Osteocyte (in vitro differentiated cells): ENCODE measurements at regions not wholly inside any gene's neighbourhood (a gene's known extent, or its start where the extent isn't known, plus 50 kb on each side); places are given as distances from the start of the nearest gene placed in this dataset.

Source experiments
- DNase-seq: peaks from one replicate; pipeline ENCODE4 v3.0.0; 2021; ENCODE audit warnings: mixed read lengths; ENCODE audit not compliant: unreplicated experiment; ENCODE audit errors: extremely low spot score
- H3K27ac Mint-ChIP-seq: one replicate; pipeline ENCODE4 v1.8.0; 2021; ENCODE audit warnings: mild to moderate bottlenecking, mixed read lengths; ENCODE audit not compliant: unreplicated experiment
- H3K27me3 Mint-ChIP-seq: one replicate; pipeline ENCODE4 v1.8.0; 2021; ENCODE audit warnings: mixed read lengths; ENCODE audit not compliant: unreplicated experiment
- H3K36me3 Mint-ChIP-seq: one replicate; pipeline ENCODE4 v1.8.0; 2021; ENCODE audit warnings: mixed read lengths; ENCODE audit not compliant: unreplicated experiment
- H3K4me1 Mint-ChIP-seq: one replicate; pipeline ENCODE4 v1.8.0; 2021; ENCODE audit warnings: mixed read lengths; ENCODE audit not compliant: unreplicated experiment
- H3K4me3 Mint-ChIP-seq: one replicate; pipeline ENCODE4 v1.8.0; 2021; ENCODE audit warnings: mild to moderate bottlenecking, moderate library complexity, mixed read lengths; ENCODE audit not compliant: unreplicated experiment
- H3K9me3 Mint-ChIP-seq: one replicate; pipeline ENCODE4 v1.8.0; 2021; ENCODE audit warnings: mixed read lengths; ENCODE audit not compliant: unreplicated experiment
- CTCF ChIP-seq: fragments of 200-600 bp; sonication (generic); IDR thresholded peaks from 2 replicates; pipeline ENCODE4 v1.5.0; 2021; ENCODE audit warnings: antibody characterized with exemption, mild to moderate bottlenecking, moderate library complexity

- no peak for DNase-seq
- no peak for TF ChIP-seq CTCF
- peaks cover 49% of the 10 kb centered on the region for H3K9me3 Mint-ChIP-seq
- H3K27me3 Mint-ChIP-seq: no peaks in the 10 kb centered on the region
- H3K4me1 Mint-ChIP-seq: no peaks in the 10 kb centered on the region
- no peaks in the 10 kb centered on the region for H3K36me3 Mint-ChIP-seq
- H3K4me3 Mint-ChIP-seq: no peak overlapping the region
- H3K27ac Mint-ChIP-seq: no peak overlapping the region
Measured at GRCh38 chr18:13992826-13993540, 77.6 kb upstream of the MC2R start.

- DNase-seq: no peak
- Mint-ChIP-seq H3K4me1 (no peaks in the 10 kb centered on the region), H3K27ac (no peak overlapping the region), H3K27me3 (no peaks in the 10 kb centered on the region), H3K9me3 (peaks cover 58% of the 10 kb centered on the region), H3K36me3 (no peaks in the 10 kb centered on the region), H3K4me3 (no peak overlapping the region)
- no peak for TF ChIP-seq CTCF
Measured at GRCh38 chr18:13989199-13989598, 73.9 kb upstream of the MC2R start.

- Mint-ChIP-seq H3K4me1 (no peaks in the 10 kb centered on the region), H3K27me3 (no peaks in the 10 kb centered on the region), H3K9me3 (peaks cover 70% of the 10 kb centered on the region), H3K27ac (no peak overlapping the region), H3K4me3 (no peak overlapping the region), H3K36me3 (no peaks in the 10 kb centered on the region)
- no peak for DNase-seq
- no peak for TF ChIP-seq CTCF
Measured at GRCh38 chr18:13987956-13988355, 72.6 kb upstream of the MC2R start.

- TF ChIP-seq CTCF: no peak
- no peaks in the 10 kb centered on the region for H3K27me3 Mint-ChIP-seq
- H3K4me3 Mint-ChIP-seq: no peak overlapping the region
- no peaks in the 10 kb centered on the region for H3K4me1 Mint-ChIP-seq
- no peak overlapping the region for H3K27ac Mint-ChIP-seq
- H3K36me3 Mint-ChIP-seq: no peaks in the 10 kb centered on the region
- H3K9me3 Mint-ChIP-seq: peaks cover 55% of the 10 kb centered on the region
- no peak for DNase-seq
Measured at GRCh38 chr18:13984080-13984479, 68.7 kb upstream of the MC2R start.

- Mint-ChIP-seq H3K9me3 (peaks cover 53% of the 10 kb centered on the region), H3K27ac (no peak overlapping the region), H3K4me3 (no peak overlapping the region), H3K4me1 (no peaks in the 10 kb centered on the region), H3K36me3 (no peaks in the 10 kb centered on the region), H3K27me3 (no peaks in the 10 kb centered on the region)
- DNase-seq: no peak
- no peak for TF ChIP-seq CTCF
Measured at GRCh38 chr18:13983506-13983905, 68.2 kb upstream of the MC2R start.
